ENCODE measurements at regions not wholly inside any gene's neighbourhood (a gene's known extent, or its start where the extent isn't known, plus 50 kb on each side); places are given as distances from the start of the nearest gene placed in this dataset.
A peak's percentile ranks its signal among the peaks of the same experiment; 100 is the strongest.
"Not testable (repeated sequence)": the region's sequence is repeated elsewhere in the genome, so short reads cannot be mapped to it uniquely, and the experiment has no call there.

GRCh38 chr15:20056871-20057270 is 484.7 kb downstream of the GOLGA6L6 start:
- not testable (repeated sequence) for DNase-seq

- not testable (repeated sequence) for DNase-seq
Measured at GRCh38 chr15:20055921-20056320, 485.7 kb downstream of the GOLGA6L6 start.

DNA sequence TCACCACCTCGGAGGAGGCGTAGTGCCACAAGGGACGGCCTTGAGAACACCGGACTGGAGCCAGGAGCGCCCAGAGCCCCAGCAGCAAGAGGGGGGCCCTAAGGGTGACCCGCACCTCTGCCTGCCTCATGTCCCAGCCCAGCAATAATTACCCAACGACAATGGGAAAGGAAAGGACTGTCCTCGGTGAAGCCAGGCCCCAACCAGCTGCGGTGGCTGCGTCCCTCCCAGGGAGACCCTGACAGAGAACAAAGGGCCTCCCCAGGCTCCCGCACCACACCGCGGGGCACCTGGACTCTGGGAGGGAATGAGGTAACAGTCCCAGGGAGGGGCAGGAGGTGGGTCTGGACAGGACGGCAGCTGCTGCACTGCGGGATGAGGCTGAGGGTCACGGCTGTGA is 493.4 kb downstream of the GOLGA6L6 start:
- not testable (repeated sequence) for DNase-seq

DNA sequence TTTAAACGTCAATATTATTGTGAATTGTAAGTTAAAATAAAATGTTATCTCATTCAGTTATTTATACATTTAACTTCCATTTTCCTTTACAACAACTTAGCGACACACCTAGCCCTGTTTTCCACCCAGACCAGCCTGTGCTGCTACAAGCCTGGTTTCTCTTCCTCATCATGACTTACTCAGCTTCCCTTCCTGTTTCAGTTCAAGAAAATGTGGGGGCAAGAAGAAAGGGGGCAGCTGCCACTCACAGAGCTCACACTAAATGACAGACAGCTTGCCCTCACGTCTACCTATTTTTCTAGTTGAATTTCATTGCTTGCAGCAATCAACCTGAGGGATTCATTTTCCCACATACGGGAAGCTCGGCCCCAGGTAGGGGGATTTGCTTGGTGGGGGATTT is 496.4 kb downstream of the GOLGA6L6 start:
- DNase-seq, result not testable (repeated sequence)

DNA sequence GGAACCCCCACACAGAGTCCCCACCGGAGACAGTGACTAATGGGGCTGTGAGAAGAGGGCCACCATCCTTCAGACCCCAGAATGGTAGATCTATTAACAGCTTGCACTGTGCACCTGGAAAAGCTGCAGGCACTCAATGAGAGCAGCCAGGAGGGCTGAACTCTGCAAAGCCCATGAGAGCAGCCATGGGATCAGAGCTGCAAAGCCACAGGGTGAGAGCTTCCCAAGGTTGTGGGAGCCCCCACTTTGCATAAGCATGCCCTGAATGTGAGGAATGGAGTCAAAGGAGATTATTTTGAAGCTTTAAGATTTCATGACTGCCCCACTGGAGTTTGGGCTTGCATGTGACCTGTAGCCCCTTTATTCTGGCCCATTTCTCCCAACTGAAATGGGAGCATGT is 500.9 kb downstream of the GOLGA6L6 start:
- DNase-seq, result not testable (repeated sequence)

GRCh38 chr15:20025040-20025439 is 516.6 kb downstream of the GOLGA6L6 start:
- not testable (repeated sequence) for DNase-seq

DNA sequence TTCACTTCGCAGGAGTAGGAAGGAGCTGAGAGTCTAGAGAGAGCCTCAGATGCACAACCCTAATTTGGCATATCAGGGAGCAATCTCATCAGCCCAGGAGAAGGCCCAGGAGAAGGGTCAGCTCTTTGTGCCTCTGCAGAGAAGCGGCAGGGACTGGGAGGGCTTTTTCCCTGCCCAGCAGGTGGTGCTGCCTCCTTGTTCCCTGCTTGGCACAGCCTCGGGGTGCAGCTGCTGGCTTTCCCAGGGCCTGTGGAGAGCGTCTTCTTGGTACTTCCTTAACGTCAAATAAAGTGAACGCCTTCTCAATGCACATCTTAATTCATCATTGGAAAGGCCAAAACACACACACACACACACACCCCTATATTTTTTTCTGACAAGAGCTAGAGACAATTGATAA is 519.3 kb downstream of the GOLGA6L6 start:
- DNase-seq, result not testable (repeated sequence)

- not testable (repeated sequence) for DNase-seq
Measured at GRCh38 chr15:20021351-20021750, 520.2 kb downstream of the GOLGA6L6 start.

DNA sequence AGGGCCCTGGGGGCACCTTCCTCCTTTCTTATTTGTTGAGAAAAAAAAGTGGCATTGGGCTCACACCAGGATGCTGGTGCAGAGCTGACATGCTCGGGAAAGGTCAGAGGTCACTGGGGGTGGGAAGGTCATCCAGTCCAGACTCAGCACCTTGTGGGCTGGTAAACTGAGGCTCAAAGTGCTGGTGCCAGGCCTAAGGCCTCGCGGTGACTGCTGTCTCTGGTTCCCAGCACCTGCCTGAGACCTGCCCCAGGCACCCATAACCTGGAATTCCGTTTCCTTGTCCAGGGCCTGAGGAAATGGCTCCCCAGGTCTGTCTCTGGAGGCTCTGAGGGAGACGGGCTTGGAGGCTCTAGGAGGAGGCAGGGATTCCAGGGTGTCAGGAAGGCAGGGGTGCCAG is 521.0 kb downstream of the GOLGA6L6 start:
- not testable (repeated sequence) for DNase-seq

- DNase-seq, result not testable (repeated sequence)
Measured at GRCh38 chr15:20019758-20020157, 521.8 kb downstream of the GOLGA6L6 start.

GRCh38 chr15:20017581-20017980 is 524.0 kb downstream of the GOLGA6L6 start:
- not testable (repeated sequence) for DNase-seq

- not testable (repeated sequence) for DNase-seq
Measured at GRCh38 chr15:20016941-20017340, 524.7 kb downstream of the GOLGA6L6 start.

GRCh38 chr15:20012837-20013236 is 528.8 kb downstream of the GOLGA6L6 start:
- not testable (repeated sequence) for DNase-seq

DNA sequence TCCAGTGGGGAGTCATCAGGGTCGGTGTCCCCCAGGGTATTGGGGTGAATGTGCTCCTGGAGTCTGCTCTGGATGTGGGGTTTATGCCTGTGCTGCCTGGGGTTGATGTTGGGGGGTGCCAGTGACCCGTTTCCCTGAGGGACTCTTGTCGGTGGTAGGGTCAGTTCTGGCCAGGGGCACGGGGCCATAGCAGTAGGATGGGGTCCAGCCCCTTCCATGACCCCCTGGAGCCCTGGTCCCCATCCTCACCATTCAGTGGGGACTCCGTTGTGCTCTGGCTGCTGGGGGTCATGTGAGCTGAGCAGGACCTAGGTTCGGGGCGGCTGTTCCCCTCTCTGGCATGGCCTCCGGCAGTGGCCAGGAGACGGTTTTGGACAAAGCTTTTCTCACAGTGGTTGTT is 530.8 kb downstream of the GOLGA6L6 start:
- not testable (repeated sequence) for DNase-seq

DNA sequence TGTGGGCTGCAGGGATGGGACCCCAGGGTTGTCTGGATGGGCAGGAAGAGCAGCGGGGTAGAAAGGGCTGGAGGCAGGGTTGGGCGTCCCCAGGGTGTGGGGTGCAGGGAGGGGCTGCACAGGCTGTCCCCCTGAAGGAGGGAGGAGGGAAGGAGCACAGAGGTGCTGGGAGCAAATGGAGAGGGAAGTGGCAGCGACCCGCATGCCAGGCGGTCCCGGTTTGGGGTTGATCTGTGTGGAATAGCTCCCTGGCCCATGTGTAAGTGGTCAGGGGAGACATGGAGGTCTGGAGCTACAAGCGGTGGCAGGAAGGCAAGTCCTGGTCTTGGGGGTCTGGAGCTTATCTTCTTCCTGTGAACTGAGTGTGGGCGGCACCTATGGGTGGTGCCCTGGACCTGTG is 532.0 kb downstream of the GOLGA6L6 start:
- DNase-seq, result not testable (repeated sequence)

DNA sequence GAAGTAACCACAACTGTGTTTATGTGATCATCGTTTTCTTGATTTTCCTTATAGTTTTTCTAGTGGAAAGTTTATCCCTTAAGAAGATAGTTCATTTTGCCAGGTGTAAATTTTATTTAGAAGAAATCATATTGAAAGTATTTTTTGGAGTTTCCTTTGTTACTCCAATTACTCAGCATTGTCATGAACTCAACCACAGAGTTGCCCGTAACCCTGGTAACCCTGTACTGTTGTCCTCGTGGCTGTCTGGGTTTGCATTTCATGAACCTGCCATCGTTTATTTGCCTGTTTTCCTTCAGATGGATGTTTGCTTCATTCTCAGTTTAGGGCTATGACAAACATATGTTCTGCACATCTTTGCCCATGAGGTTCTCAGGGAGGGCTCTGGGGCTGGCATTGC is 534.3 kb downstream of the GOLGA6L6 start:
- DNase-seq, result not testable (repeated sequence)

- DNase-seq, result not testable (repeated sequence)
Measured at GRCh38 chr15:20003471-20003870, 538.1 kb downstream of the GOLGA6L6 start.

GRCh38 chr15:20002560-20002959 is 539.0 kb downstream of the GOLGA6L6 start:
- DNase-seq, result not testable (repeated sequence)

GRCh38 chr15:19996574-19997194 is 544.9 kb downstream of the GOLGA6L6 start:
- not testable (repeated sequence) for DNase-seq

- not testable (repeated sequence) for DNase-seq
Measured at GRCh38 chr15:19995296-19995695, 546.3 kb downstream of the GOLGA6L6 start.

GRCh38 chr15:19992428-19992827 is 549.2 kb downstream of the GOLGA6L6 start:
- DNase-seq, result no peak

GRCh38 chr15:19988094-19988660 is 553.4 kb downstream of the GOLGA6L6 start:
- no peak for DNase-seq

GRCh38 chr15:19987389-19988048 is 554.1 kb downstream of the GOLGA6L6 start:
- DNase-seq, result peak; percentile 17 to 26

- DNase-seq, result no peak
Measured at GRCh38 chr15:19984101-19984500, 557.5 kb downstream of the GOLGA6L6 start.
